GM18867 (cell line): ENCODE measurements at regions not wholly inside any gene's neighbourhood (a gene's known extent, or its start where the extent isn't known, plus 50 kb on each side); places are given as distances from the start of the nearest gene placed in this dataset.

Experiments used
- ATAC-seq: cut with Tn5 transposase; IDR thresholded peaks from one replicate; pipeline ENCODE4 v1.9.1; 2021; ENCODE audit warnings: mild to moderate bottlenecking, moderate library complexity; ENCODE audit not compliant: unreplicated experiment

DNA sequence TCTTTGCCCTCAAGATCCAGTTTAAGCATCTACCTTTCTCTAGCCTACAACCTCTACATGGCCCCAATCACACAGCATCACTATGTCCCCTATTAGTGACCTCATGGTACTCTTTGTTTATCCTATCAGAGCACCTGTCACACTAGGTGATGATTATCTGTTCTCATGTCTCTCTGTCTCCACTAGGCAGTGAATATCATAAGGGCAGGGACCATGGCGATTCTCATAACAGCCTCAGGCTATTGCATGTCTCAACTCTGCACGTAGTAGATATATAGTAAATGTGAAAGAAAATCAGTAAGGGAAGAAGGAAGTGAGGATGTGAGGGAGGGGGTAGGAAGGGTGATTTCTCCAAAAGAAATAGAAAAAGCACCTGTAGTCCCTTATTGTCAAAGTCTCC lies 311.0 kb downstream of the NSG2 start:
- ATAC-seq = no peak

GRCh38 chr5:174358276-174358675 lies 312.8 kb downstream of the NSG2 start:
- no peak for ATAC-seq

- no peak for ATAC-seq
These were observed 313.6 kb downstream of the NSG2 start for GRCh38 chr5:174359071-174359470.

DNA sequence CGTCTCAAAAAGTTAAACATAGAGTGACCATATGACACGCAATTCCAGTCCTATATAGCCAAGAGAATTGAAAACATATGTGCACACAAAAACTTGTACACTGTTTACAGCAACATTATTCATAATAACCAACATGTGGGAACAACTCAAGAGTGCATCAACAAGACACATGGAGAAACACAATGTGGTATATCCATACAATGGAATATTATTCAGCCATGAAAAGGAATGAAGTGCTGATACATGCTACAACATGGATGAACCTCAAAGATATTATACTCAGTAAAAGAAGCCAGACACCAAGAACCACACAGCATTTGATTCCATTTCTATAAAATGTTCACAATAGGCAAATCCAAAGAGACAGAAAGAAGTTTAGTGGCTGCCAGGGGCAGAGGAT lies 317.0 kb downstream of the NSG2 start:
- ATAC-seq = no peak

DNA sequence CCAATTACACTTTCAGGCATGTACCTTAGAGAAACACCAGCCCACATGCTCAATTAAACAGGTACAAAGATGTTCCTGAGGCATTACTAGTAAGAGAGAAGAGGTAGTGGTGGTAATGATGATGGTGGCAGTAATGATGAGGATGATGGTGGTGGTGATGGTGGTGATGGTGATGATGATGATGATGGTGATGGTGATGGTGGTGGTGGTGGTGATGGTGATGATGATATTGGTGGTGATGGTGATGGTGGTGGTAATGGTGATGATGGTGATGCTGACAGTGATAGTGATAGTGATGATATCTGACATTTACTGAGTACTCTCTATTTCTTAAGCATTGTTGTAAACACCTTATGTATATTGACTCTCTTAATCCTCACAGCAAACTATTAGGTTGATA lies 318.4 kb downstream of the NSG2 start:
- no peak for ATAC-seq

GRCh38 chr5:174364676-174365075 lies 319.2 kb downstream of the NSG2 start:
- ATAC-seq = no peak

DNA sequence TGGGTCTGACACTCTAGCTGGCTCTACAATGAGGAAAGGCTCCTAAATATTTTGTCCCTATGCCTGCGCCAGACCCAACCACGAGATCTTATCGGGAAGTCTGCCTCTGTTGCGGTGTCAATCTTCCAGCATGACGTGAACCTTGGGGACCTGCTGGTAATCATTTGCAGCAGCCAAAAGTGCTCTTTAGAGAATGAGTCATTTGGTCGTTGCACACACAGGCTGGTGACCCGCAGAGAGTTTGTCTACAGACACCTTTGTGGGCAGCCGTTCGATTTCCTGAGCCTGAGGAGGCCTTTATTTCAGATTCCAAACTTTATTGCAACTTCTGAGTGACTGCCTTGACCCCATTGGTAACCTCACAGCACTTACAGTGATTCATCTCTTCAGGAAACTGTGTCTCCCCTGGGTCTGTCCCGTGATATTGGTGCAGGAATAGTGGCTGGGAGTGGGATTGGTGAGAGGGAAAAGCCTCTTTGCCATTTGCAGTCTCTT lies 326.1 kb downstream of the NSG2 start:
- ATAC-seq = no peak

DNA sequence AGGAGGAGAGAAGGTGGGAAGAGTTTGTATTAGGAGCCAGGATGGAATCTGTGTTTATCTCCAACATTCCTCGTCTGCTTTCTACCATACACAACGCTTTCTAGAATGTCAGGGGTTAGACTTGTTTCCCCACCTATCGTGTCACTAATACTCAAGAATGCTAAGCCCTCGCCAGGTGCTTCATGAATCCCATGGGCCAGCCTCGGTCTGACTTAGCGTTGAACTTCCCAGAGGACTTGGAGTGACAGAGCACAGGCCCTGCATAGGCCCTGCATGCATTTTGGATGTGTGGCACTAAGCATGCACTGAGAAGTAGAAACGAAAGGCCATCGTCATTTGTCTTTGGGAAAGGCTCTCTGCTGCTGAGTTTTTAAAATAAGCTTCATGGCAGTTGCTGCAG lies 328.7 kb downstream of the NSG2 start:
- ATAC-seq = no peak

DNA sequence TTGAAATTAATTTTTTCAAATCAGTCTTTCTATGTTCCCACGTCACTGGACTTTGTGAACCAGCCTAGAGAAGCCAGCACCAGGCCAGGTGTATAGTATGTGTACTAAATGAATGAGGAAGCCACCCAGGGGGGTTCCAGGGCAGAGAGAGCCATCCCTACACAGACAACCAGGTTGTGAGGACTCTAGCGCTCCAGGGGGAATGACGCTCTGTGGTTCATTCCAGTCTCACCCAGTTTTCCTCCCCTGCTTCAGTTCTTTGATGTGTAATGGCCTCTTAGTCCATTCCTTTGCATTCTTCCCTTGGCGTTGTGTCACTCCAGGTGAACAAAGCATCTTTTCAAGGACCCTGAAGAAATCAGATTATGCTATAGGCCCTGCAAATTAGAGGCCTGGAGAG lies 330.6 kb downstream of the NSG2 start:
- ATAC-seq = no peak

DNA sequence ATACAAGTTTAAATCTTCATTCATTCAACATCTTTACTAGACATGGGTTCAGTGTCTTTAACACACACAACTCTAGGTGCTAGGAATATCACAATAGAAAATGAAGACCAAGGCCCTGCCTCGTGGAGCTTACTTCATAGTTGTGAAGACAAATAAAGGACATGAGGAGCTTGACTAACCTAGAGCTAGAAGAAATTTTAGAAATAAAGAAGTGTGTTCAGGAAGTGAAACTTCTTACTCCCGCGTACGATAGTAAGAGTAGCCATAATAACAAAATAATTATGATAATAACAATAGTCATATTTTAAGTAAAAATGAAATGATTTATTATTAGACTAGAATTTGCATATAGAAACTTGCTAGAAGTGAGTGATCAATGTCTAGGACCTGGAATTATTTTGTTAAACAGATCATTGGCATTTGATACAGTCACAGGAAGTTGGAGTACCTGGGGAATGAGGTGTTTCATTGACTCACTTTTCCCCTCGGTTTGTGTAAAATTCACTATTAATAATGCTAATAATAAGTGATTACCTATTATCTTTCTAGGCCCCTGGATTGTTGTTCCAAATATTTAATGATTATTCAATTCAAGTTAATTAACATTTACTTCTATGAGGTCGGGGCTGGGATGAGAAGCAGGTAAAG lies 331.3 kb downstream of the NSG2 start:
- no peak for ATAC-seq

GRCh38 chr5:174378121-174378874 lies 332.8 kb downstream of the NSG2 start:
- no peak for ATAC-seq

DNA sequence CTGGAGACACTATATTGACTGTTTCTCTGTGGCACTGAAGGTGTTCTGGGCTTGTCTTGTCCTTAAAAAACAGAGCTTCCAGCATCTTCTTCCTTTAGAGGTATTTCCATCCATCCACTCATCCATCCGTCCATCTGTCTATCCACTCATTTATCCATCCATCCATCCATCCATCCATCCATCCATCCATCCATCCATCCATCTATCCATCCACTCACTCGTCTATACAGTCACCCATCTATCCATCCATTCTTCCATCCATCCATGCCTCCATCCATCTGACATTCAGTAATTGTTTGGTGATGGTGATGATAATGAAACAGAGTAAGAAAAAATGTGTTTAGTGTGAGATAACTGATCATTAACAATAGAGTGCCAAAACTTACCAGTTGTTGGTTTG lies 334.8 kb downstream of the NSG2 start:
- no peak for ATAC-seq

DNA sequence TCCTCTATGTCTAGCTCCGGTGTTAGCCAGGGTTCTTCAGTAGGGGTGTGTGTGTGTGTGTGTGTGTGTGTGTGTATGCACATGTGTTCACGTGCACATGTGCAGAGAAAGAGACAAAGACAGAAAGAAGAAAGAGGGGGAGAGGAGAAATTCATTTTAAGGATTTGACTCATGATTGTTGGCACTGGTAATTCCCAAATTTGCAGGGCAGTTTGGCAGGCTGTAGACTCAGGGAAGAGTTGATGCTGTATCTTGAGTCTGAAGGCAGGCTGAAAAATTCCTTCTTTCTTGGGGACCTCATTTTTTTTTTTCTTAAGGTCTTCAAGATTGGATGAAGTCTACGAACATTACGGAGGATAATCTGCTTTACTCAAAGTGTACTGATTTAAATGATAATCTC lies 335.7 kb downstream of the NSG2 start:
- no peak for ATAC-seq

DNA sequence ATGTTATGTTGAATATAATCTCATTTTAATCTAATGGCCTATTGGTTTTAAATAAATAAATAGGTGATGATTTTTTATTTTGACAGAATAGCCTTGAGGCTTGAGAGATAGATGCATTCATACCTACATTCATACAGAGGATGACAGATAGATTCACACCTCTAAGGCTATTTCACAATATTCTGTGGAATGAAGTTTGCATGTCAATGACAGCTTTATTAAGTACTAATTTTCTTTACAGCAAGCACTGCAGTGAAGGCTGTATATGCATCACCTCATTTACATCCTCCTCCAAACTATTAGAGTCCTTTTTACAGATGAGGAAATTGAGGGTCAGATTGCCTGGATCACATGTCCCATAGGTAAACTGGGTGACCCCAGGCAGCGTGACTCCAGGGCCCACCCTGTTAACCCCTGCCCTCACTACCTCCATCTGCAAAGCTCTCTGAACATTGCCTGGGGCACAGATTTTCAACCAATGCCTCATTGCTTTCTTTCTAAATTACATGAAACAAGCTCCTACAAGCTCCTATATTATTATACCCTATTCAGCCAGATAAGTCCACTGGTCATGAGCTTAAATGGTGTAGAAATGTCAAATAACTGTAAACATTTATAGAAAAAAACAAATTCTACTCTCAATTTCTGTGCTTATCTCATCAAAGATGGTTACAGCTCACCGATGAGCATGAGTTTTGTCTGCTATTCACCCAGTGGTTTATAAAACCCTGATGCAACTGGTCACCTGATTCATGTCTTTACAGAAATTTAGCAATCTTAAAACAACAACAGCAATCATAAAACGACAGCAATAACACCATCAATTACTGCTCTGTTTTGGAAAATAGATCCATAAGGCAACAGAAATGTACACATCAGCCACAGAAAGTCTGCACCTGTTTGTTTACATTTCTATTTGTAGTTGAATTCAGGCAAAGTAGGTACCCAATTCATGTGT lies 338.0 kb downstream of the NSG2 start:
- no peak for ATAC-seq

- ATAC-seq = no peak
These were observed 339.0 kb downstream of the NSG2 start for GRCh38 chr5:174384509-174384947.

DNA sequence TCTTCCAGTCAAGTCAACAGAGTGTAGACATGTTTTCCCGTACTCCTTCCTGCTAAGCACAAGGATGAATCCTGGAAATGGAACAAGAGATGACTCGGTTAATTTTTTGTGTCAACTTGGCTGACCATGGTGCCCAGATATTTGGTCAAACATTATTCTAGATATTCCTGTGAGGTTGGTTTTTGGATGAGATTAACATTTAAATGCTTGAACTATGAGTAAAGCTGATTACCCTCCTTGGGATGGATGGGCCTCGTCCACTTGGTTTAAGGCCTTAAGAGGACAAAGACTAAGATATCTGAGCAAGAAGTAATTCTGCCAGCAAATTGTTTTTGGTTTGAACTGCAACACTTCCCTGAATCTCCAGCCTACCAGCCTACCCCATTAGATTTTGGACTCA lies 338.1 kb upstream of the MSX2 start:
- ATAC-seq = no peak

GRCh38 chr5:174386846-174387245 lies 337.5 kb upstream of the MSX2 start:
- no peak for ATAC-seq

DNA sequence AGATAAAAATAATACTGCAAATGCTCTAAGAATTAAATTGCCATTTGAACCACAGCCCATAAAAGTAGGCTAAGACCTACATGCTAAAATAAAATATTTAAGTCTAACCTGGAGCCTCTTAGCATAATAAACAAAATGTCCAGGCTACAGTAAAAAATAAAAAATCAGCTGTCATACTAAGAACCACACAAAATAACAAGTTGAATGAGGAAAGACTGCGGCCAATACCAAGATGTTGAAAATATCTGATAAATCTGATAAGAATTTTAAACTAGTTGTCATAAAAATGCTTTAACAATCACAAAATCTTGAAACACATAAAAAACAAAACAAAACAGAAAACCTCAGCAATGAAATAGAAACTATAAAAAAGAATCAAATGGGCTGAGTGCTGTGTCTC lies 336.9 kb upstream of the MSX2 start:
- no peak for ATAC-seq

DNA sequence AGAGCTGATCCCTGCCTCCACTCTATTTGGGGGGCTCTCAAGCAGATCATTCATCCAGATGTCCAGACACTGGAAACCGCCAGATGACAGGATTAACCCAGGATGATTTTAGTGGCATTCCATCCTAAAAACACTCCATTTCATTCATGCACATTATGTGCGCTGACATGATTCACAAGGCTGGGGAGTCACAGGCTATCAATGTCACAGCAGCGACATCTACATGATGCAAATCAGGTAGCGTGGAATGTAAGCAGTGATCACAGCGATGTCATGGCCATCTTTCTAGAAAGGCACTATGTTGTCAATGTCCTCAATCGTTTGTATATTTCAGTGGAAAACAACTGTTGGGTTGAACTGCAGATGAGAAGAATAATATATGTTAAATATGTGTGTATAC lies 331.5 kb upstream of the MSX2 start:
- no peak for ATAC-seq

DNA sequence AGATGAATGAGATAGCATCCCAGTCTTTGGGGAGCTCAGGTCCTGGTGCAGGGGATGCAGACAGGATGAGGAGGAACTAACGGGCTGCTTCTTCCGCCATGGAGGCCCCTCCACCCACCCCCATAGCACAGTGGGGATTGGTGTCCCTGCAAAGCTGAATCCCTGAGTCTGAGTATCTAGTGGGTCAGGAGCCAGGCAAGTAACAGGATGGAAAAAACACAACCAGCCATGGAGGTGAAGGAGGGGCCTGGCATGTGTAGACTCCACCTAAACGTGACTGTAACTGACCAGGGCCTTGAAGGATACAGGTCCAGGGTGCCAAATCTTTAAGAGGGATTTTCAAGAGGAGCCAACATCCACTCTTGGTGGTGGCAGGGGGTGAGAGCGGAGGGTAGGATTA lies 327.8 kb upstream of the MSX2 start:
- no peak for ATAC-seq

DNA sequence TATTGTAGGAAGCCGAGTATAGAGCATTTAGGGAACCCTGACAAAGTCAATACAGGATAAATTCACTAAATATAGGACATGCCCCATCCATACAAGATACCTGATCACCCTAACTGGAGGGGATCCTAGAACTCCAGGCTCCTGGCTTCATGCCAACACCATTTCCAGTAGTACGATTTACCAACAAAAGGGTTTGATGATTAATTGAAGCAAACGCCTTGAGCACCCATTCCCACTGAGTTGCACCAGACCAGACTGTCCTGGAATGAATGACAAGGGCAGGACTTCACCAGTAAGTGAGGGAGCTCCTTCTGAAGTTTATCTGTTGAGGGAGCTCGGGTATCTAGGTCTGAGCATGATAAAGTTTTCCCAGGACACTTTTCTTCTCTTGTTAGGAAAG lies 327.2 kb upstream of the MSX2 start:
- ATAC-seq = no peak
